ENCODE measurements at regions not wholly inside any gene's neighbourhood (a gene's known extent, or its start where the extent isn't known, plus 50 kb on each side); places are given as distances from the start of the nearest gene placed in this dataset.

DNA sequence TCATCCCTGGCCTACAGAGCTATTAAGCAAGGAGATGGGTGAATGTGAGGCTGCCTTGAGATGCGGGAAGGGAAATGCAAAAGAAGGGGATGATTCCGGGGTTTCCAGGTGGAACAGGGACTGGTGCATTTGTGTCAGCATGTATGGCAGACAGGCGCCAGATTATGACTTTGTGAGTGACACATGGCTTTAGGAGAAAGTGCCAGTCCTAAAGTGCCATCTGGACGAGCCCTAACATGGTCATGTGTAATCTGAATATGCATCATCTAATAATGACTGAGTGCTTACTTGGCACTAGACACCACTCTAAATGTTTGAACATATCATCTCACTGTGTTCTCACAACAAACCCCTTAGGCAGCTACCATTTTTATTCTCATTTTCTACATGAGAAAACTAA, 195.0 kb upstream of the TSHZ2 start:
- no peak for TF ChIP-seq MAX (IDR thresholded peaks at IDR 0.05)
- TF ChIP-seq, protein P1, sequence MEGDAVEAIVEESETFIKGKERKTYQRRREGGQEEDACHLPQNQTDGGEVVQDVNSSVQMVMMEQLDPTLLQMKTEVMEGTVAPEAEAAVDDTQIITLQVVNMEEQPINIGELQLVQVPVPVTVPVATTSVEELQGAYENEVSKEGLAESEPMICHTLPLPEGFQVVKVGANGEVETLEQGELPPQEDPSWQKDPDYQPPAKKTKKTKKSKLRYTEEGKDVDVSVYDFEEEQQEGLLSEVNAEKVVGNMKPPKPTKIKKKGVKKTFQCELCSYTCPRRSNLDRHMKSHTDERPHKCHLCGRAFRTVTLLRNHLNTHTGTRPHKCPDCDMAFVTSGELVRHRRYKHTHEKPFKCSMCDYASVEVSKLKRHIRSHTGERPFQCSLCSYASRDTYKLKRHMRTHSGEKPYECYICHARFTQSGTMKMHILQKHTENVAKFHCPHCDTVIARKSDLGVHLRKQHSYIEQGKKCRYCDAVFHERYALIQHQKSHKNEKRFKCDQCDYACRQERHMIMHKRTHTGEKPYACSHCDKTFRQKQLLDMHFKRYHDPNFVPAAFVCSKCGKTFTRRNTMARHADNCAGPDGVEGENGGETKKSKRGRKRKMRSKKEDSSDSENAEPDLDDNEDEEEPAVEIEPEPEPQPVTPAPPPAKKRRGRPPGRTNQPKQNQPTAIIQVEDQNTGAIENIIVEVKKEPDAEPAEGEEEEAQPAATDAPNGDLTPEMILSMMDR (IDR thresholded peaks at IDR 0.05 in 2 of 3, conservative IDR thresholded peaks at IDR 0.05 in 1 of 3; ENCODE audit: borderline replicate concordance in 1 of 3, insufficient read depth in 1 of 3, low read depth in 2 of 3, low read length in 2 of 3): no peak
- TF ChIP-seq EZH2 (IDR thresholded peaks at IDR 0.05): no peak
- TF ChIP-seq ZBTB33 (IDR thresholded peaks at IDR 0.05; ENCODE audit: extremely low read depth, insufficient replicate concordance, low read length): no peak
- no peak for TF ChIP-seq REST (IDR thresholded peaks at IDR 0.05; ENCODE audit: low read depth)
- TF ChIP-seq RAD21 (IDR thresholded peaks at IDR 0.05; ENCODE audit: low read depth): no peak
- no peak for TF ChIP-seq FOSL1 (IDR thresholded peaks at IDR 0.05; ENCODE audit: low read depth)
- no peak for TF ChIP-seq POLR2A (IDR thresholded peaks at IDR 0.05; ENCODE audit: borderline replicate concordance, extremely low read depth, insufficient read depth, insufficient read length)
- TF ChIP-seq CEBPB (IDR thresholded peaks at IDR 0.05; ENCODE audit: low read depth): no peak
- TF ChIP-seq JUND (IDR thresholded peaks at IDR 0.05): no peak
- TF ChIP-seq POLR2AphosphoS5 (IDR thresholded peaks at IDR 0.05; ENCODE audit: low read depth, low read length): no peak
- TF ChIP-seq, protein P2, sequence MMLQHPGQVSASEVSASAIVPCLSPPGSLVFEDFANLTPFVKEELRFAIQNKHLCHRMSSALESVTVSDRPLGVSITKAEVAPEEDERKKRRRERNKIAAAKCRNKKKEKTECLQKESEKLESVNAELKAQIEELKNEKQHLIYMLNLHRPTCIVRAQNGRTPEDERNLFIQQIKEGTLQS (IDR thresholded peaks at IDR 0.05): no peak

Measured in HCT116 (cell line).